ENCODE measurements at regions not wholly inside any gene's neighbourhood (a gene's known extent, or its start where the extent isn't known, plus 50 kb on each side); places are given as distances from the start of the nearest gene placed in this dataset.

DNA sequence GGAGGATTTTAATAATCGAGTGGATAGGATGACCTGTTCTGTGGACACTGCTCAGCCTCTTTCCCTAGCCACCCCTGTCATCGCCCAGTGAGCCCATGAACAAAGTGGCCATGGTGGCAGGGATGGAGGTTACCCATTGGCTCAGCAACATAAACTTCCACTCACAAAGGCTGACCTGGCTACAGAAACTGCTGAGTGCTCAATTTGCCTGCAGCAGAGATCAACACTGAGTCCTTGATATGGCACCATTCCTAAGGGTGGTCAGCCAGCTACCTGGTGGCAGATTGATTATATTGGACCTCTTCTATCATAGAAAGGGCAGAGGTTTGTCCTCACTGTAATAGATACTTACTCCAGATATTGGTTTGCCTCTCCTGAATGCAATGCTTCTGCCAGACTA is 465.4 kb upstream of the FBXO33 start (continued):
- TF ChIP-seq, protein P1, sequence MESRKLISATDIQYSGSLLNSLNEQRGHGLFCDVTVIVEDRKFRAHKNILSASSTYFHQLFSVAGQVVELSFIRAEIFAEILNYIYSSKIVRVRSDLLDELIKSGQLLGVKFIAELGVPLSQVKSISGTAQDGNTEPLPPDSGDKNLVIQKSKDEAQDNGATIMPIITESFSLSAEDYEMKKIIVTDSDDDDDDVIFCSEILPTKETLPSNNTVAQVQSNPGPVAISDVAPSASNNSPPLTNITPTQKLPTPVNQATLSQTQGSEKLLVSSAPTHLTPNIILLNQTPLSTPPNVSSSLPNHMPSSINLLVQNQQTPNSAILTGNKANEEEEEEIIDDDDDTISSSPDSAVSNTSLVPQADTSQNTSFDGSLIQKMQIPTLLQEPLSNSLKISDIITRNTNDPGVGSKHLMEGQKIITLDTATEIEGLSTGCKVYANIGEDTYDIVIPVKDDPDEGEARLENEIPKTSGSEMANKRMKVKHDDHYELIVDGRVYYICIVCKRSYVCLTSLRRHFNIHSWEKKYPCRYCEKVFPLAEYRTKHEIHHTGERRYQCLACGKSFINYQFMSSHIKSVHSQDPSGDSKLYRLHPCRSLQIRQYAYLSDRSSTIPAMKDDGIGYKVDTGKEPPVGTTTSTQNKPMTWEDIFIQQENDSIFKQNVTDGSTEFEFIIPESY (IDR thresholded peaks at IDR 0.05; ENCODE audit: extremely low read depth, insufficient replicate concordance, low read length), result no peak
- no peak for TF ChIP-seq JUND (IDR thresholded peaks at IDR 0.05)

DNA sequence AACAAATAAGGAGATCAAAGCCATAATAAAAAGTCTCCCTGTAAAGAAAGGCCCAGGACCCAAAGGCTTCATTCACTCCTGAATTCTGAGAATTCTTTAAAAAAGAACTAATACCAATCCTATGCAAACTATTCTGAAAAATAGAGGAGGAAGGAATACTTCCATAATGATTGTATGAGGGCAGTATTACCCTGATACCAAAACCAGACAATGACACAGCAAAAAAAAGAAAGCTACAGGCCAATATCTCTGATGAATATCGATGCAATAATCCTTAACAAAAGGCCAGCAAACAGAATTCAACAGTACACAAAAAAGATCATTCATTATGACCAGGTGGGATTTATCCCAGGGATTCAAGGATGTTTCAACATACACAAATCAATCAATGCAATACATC is 457.8 kb upstream of the FBXO33 start:
- no peaks in the 10 kb centered on the region for H3K27me3 ChIP-seq (ENCODE audit: insufficient read depth, low read length)
- no peak overlapping the region for H3K4me3 ChIP-seq (replicated peaks in 1 of 2; ENCODE audit: low read depth in 1 of 2, low read length in 2 of 2)
- ChIA-PET POLR2A (no interaction called here), RAD21 (ENCODE audit: low non-redundant PET in 1 of 2, low total read pairs in 2 of 2, uncharacterized antibody in 2 of 2, unreplicated experiment in 2 of 2) (no interaction called here), CTCF (no interaction called here)
- DNase-seq (ENCODE audit: low read depth, low spot score) (no peak), ATAC-seq (no peak)
- TF ChIP-seq, protein P2, sequence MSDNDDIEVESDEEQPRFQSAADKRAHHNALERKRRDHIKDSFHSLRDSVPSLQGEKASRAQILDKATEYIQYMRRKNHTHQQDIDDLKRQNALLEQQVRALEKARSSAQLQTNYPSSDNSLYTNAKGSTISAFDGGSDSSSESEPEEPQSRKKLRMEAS (IDR thresholded peaks at IDR 0.05), result no peak
- no peak for TF ChIP-seq CBX3 (IDR thresholded peaks at IDR 0.05; ENCODE audit: low read depth)
- no peak for TF ChIP-seq CEBPB (IDR thresholded peaks at IDR 0.05; ENCODE audit: low read depth)
- TF ChIP-seq, protein P1 (IDR thresholded peaks at IDR 0.05; ENCODE audit: extremely low read depth, insufficient replicate concordance, low read length), result no peak
- TF ChIP-seq SP1 (IDR thresholded peaks at IDR 0.05; ENCODE audit: low read depth), result no peak
- TF ChIP-seq POLR2AphosphoS5 (IDR thresholded peaks at IDR 0.05; ENCODE audit: low read depth, low read length), result no peak
- no peak for TF ChIP-seq ELF1 (IDR thresholded peaks at IDR 0.05; ENCODE audit: borderline replicate concordance, low read depth)
- TF ChIP-seq YY1 (IDR thresholded peaks at IDR 0.05; ENCODE audit: extremely low read depth, insufficient replicate concordance, low read depth, low read length), result no peak
- TF ChIP-seq, protein P3, sequence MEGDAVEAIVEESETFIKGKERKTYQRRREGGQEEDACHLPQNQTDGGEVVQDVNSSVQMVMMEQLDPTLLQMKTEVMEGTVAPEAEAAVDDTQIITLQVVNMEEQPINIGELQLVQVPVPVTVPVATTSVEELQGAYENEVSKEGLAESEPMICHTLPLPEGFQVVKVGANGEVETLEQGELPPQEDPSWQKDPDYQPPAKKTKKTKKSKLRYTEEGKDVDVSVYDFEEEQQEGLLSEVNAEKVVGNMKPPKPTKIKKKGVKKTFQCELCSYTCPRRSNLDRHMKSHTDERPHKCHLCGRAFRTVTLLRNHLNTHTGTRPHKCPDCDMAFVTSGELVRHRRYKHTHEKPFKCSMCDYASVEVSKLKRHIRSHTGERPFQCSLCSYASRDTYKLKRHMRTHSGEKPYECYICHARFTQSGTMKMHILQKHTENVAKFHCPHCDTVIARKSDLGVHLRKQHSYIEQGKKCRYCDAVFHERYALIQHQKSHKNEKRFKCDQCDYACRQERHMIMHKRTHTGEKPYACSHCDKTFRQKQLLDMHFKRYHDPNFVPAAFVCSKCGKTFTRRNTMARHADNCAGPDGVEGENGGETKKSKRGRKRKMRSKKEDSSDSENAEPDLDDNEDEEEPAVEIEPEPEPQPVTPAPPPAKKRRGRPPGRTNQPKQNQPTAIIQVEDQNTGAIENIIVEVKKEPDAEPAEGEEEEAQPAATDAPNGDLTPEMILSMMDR (IDR thresholded peaks at IDR 0.05 in 2 of 3, conservative IDR thresholded peaks at IDR 0.05 in 1 of 3; ENCODE audit: borderline replicate concordance in 1 of 3, insufficient read depth in 1 of 3, low read depth in 2 of 3, low read length in 2 of 3), result no peak
- TF ChIP-seq, protein P4, sequence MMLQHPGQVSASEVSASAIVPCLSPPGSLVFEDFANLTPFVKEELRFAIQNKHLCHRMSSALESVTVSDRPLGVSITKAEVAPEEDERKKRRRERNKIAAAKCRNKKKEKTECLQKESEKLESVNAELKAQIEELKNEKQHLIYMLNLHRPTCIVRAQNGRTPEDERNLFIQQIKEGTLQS (IDR thresholded peaks at IDR 0.05), result no peak
- TF ChIP-seq EGR1 (IDR thresholded peaks at IDR 0.05; ENCODE audit: low read depth), result no peak
- H3K4me1 ChIP-seq (ENCODE audit: control insufficient read depth in 1 of 2, insufficient read depth in 2 of 2, low read length in 2 of 2), result no peaks in the 10 kb centered on the region
- intact Hi-C loops (cut with micrococcal nuclease), result no loop called here
- no peaks in the 10 kb centered on the region for H4K20me1 ChIP-seq (ENCODE audit: insufficient read depth)
- H3K9ac ChIP-seq (ENCODE audit: low read length), result no peak overlapping the region
- no peaks in the 10 kb centered on the region for H3K9me3 ChIP-seq (ENCODE audit: control insufficient read depth in 1 of 2, insufficient read depth in 1 of 2, low read depth in 1 of 2, low read length in 2 of 2)
- no peaks in the 10 kb centered on the region for H3K79me2 ChIP-seq (ENCODE audit: insufficient read depth, low read length)
- no peaks in the 10 kb centered on the region for H3K9me2 ChIP-seq (ENCODE audit: insufficient read depth)
- no peaks in the 10 kb centered on the region for H3K36me3 ChIP-seq (ENCODE audit: control insufficient read depth in 1 of 2, insufficient read depth in 2 of 2, low read length in 2 of 2)
- no peak overlapping the region for H2AFZ ChIP-seq (ENCODE audit: low read depth, low read length, poor library complexity, severe bottlenecking)
- no peak overlapping the region for H3K27ac ChIP-seq (ENCODE audit: low read depth, low read length)
- no TSS peak for BruUV-seq (replicated peaks)
- H3K4me2 ChIP-seq (ENCODE audit: low read length), result no peak overlapping the region
